Skeletal muscle satellite cell (primary cell): ENCODE measurements at regions not wholly inside any gene's neighbourhood (a gene's known extent, or its start where the extent isn't known, plus 50 kb on each side); places are given as distances from the start of the nearest gene placed in this dataset.

Experiments
- H3K27me3 ChIP-seq: 2 replicates; pipeline ENCODE4 v1.7.0; 2013; ENCODE audit warnings: low read length; ENCODE audit not compliant: control insufficient read depth, insufficient read depth
- H3K36me3 ChIP-seq: 2 replicates; pipeline ENCODE4 v1.7.0; 2013; ENCODE audit warnings: mild to moderate bottlenecking, control low read depth, low read length; ENCODE audit not compliant: insufficient read depth
- H3K4me1 ChIP-seq: 2 replicates; pipeline ENCODE4 v1.7.0; 2013; ENCODE audit warnings: low read length; ENCODE audit not compliant: control insufficient read depth, insufficient read depth
- H3K4me2 ChIP-seq: 2 replicates; pipeline ENCODE4 v1.7.0; 2013; ENCODE audit warnings: mild to moderate bottlenecking, low read length
- H3K4me3 ChIP-seq: 2 replicates; pipeline ENCODE4 v1.7.0; 2013; ENCODE audit warnings: low read length
- H3K9ac ChIP-seq: 2 replicates; pipeline ENCODE4 v1.7.0; 2013; ENCODE audit warnings: mild to moderate bottlenecking, low read depth, low read length, moderate library complexity
- H3K9me3 ChIP-seq: replicated peaks from 2 replicates; pipeline ENCODE4 v1.7.0; 2013; ENCODE audit warnings: mild to moderate bottlenecking, control low read depth, low read length

DNA sequence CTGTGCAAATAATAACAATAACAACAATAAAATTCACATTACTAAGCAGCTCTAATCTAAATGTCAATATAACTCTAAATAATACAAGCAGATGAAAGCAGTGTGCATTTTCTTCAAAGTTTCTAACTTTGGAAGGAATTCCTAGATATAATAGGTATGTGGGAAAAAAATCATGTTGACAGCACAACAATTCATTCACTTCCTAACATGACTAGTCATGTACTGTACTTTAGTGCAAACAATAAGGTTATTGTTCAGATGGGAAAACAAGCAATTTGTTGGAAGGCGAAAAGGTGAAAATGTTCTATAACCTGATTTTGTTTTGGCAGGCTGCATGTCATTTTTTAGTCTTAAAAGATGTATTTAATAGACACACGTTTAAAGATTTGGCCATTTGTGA is 484.3 kb upstream of the JAG1 start:
- peaks cover 21% of the 10 kb centered on the region for H3K4me1 ChIP-seq
- H3K4me3 ChIP-seq, result no peak overlapping the region
- no peak overlapping the region for H3K4me2 ChIP-seq
- no peaks in the 10 kb centered on the region for H3K36me3 ChIP-seq
- H3K9ac ChIP-seq, result no peak overlapping the region
- no peaks in the 10 kb centered on the region for H3K27me3 ChIP-seq
- no peaks in the 10 kb centered on the region for H3K9me3 ChIP-seq

DNA sequence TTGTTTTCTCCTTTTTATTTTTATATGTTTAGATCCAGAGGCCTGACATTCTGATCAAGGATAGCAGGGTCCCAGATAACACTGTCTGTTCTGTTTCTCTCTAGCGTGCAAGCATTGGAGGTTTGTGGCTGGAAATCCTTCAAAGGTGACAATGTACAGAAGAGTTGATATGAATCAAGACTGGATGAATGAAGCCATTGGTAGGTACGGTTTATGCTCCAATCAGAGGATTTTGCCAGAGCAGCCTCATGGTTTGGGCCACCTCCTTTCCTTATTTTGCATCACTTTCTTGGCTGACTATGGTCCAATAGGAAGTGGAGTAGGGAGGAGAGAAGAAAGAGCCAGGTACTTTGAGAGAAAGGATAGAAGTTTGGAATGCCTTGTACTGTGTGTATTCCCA is 484.8 kb upstream of the JAG1 start:
- Histone ChIP-seq H3K9ac (no peak overlapping the region), H3K36me3 (no peaks in the 10 kb centered on the region), H3K4me3 (no peak overlapping the region), H3K4me1 (peaks cover 17% of the 10 kb centered on the region), H3K27me3 (no peaks in the 10 kb centered on the region), H3K4me2 (no peak overlapping the region), H3K9me3 (no peaks in the 10 kb centered on the region)

DNA sequence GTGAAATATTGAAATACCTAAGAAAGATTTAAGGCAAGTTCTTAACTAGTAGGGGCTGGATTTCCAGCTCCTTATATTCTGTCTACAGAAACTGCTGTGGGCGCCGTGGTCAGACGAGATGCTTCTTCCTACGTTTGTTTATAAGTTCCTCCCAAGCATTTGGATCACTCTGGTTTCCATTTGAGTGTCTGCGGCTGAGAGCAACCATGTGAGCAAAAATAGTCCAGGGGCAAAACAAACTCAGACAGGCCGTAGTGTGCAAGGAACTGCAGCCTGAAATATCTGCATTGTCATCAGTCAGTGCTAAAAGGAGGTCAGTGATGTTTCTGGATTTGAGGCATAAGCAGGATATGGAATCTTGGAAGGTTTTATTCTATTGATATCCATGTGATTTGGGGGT is 485.9 kb upstream of the JAG1 start:
- no peaks in the 10 kb centered on the region for H3K36me3 ChIP-seq
- H3K27me3 ChIP-seq, result no peaks in the 10 kb centered on the region
- no peak overlapping the region for H3K4me2 ChIP-seq
- peaks cover 7% of the 10 kb centered on the region for H3K4me1 ChIP-seq
- no peaks in the 10 kb centered on the region for H3K9me3 ChIP-seq
- no peak overlapping the region for H3K4me3 ChIP-seq
- no peak overlapping the region for H3K9ac ChIP-seq

DNA sequence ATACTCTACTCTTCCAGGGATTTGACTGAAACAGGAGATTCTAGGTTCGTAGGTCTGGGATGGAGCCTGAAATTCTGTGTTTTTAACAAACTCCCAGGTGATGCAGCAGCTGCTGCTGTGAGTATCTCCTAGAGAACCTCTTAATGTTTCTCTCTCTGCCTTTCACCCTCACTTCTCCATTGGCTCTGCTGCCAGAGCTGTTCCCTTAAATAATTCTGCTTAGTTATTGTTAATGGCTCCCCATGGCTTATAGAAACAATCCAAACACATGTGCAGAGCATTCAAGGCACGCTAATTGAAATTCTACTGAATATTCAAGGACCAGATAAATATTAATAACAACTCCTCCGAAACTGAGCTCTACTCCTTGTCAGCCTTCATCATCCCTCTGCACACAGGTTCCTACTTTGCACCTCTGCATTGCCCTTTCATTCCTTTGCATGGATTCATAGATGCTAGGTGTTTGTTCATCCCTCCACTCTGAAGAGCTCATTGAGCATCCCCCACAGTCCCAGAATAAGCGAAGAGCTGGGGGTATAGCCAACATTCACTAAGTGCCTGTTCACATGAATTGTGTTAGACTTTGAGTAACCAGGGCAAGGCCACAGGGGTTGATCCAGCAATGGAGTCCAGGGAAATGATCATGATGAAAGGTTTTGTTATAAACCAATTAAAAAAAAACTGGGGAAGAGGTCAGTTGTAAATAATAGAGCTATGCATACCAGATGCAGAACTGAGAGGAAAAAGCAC is 488.4 kb upstream of the JAG1 start:
- H3K36me3 ChIP-seq, result no peaks in the 10 kb centered on the region
- H3K4me2 ChIP-seq, result no peak overlapping the region
- no peaks in the 10 kb centered on the region for H3K9me3 ChIP-seq

DNA sequence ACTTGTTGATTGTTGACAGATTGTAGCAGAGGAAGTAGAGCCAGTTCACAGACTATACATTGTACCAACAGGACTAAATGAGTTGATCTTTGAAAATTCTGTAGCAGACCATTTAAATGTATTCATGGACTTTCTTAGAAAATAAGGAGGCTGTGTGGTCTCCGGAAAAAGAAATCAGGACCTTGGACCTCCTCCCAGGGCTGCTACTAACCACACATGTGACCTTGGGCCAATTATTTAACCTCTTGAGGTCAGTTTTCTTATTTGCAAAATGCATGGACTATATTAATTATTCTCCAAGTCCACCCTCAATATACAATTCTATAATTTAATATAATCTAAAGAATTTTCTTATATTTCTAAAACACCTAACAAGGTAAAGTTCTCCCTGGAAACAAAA is 492.0 kb upstream of the JAG1 start:
- Histone ChIP-seq H3K36me3 (no peaks in the 10 kb centered on the region), H3K9ac (no peak overlapping the region), H3K4me3 (no peak overlapping the region), H3K4me2 (no peak overlapping the region), H3K4me1 (peaks cover 23% of the 10 kb centered on the region), H3K9me3 (no peaks in the 10 kb centered on the region), H3K27me3 (no peaks in the 10 kb centered on the region)

More for the DNA sequence above, 488.4 kb upstream of the JAG1 start:
- H3K9ac ChIP-seq, result no peak overlapping the region
- H3K4me3 ChIP-seq, result no peak overlapping the region
- no peaks in the 10 kb centered on the region for H3K27me3 ChIP-seq
- H3K4me1 ChIP-seq, result no peaks in the 10 kb centered on the region

DNA sequence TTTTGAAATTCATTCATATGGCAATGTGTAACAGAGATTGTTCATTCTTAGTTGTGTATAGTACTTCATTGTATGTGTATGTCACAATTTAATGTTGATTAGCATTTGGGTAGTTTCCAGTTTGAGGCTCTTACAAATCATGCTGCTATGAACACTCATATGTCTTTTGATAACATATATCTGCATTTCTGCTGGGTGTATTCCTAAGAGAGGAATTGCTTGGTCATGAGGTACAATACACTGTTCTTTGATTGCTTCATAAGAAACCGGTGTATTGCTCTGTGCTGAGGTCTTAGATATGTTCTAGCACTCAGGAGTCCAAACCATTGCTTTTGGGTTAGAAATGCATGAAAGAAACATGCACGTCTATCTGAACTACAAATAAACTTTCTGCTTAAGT is 492.9 kb upstream of the JAG1 start:
- H3K27me3 ChIP-seq, result no peaks in the 10 kb centered on the region
- H3K9me3 ChIP-seq, result no peaks in the 10 kb centered on the region
- H3K4me1 ChIP-seq, result peaks cover 29% of the 10 kb centered on the region
- no peaks in the 10 kb centered on the region for H3K36me3 ChIP-seq
- no peak overlapping the region for H3K4me3 ChIP-seq
- H3K9ac ChIP-seq, result no peak overlapping the region
- H3K4me2 ChIP-seq, result no peak overlapping the region

DNA sequence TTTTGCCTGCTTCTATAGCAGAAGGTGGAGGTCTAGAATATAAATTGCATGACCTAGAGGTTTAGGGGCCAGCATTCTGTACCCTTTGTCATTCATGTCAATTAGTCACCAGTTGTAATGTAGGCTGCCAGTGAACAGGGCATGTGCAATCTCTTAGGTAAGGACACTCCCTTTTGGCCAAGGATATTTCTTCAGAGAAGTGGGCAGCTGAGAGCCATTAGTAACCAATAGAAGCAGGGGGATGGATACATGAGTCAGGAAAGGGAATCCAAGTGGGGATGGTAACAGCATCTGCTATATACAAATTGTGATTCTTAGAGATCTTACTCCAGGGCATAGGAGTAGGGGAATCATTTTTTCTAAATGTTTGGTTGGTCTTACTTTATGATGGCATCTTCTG is 494.2 kb upstream of the JAG1 start:
- H3K4me1 ChIP-seq, result peaks cover 29% of the 10 kb centered on the region
- H3K4me3 ChIP-seq, result no peak overlapping the region
- no peak overlapping the region for H3K4me2 ChIP-seq
- no peak overlapping the region for H3K9ac ChIP-seq
- H3K36me3 ChIP-seq, result no peaks in the 10 kb centered on the region
- no peaks in the 10 kb centered on the region for H3K27me3 ChIP-seq
- H3K9me3 ChIP-seq, result no peaks in the 10 kb centered on the region

DNA sequence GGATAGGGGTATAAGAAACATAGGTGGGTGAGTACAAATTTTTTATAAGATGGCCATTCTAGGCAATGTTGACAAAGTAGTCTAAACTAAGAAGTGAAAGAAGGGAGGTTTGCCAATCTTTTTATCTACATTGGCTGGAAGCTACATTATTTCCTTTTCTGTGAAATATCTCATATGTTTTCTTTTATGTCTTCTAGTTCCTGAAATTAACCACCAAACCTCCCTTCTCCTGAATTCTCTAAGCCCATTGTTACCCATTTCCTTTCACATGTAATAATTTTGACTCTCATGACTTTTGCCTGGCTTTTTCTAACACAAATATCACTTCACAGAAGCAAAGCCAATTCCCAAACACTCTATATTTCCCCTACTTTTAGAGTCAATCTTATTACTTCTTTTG is 496.2 kb upstream of the JAG1 start:
- Histone ChIP-seq H3K36me3 (no peaks in the 10 kb centered on the region), H3K27me3 (no peaks in the 10 kb centered on the region), H3K4me1 (peaks cover 29% of the 10 kb centered on the region), H3K4me2 (peak overlapping the region; percentile 11), H3K4me3 (no peak overlapping the region), H3K9me3 (no peaks in the 10 kb centered on the region), H3K9ac (peak overlapping the region; percentile 59)

DNA sequence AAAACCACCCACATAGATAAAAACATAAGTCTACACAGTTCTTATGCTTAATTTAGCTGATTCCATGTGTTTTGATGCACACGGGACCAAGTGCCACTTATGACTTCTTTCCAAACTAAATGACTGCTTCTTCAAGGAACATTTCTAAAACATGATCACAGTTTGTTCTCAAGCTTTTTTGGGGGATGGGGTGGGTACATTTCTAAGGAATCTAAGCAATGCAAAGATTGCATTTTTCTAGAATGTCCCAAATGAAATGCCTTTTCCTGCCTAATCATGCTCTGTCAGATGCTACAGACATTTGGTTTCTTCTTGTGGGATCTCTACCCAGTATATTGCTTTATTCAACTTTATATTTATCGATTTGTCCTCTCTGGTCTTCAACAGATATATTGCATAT is 496.8 kb upstream of the JAG1 start:
- no peak overlapping the region for H3K4me3 ChIP-seq
- no peaks in the 10 kb centered on the region for H3K9me3 ChIP-seq
- peaks cover 29% of the 10 kb centered on the region for H3K4me1 ChIP-seq
- H3K4me2 ChIP-seq, result peak overlapping the region; percentile 11
- H3K9ac ChIP-seq, result peak overlapping the region; percentile 59
- no peaks in the 10 kb centered on the region for H3K36me3 ChIP-seq
- no peaks in the 10 kb centered on the region for H3K27me3 ChIP-seq

DNA sequence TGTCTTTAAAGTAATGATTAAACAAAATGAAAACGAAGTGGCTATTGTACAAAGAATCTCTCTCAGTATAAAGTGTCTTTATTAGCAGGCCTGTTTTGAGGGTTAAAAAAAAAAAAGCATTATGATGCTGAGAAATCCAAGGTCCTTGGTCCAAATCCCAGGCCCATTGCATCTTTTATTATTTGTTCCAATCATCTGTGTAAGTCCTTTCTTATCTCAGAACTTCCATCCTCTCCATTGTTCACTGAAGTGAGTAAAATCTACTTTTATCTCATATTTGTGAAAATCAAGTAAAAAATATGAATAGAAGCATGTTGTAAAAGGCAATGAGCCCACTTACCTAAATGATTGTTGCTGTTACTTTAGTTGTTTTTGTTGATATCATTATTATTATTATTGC is 499.1 kb upstream of the JAG1 start:
- H3K4me3 ChIP-seq, result no peak overlapping the region
- no peak overlapping the region for H3K9ac ChIP-seq
- no peaks in the 10 kb centered on the region for H3K9me3 ChIP-seq
- peaks cover 30% of the 10 kb centered on the region for H3K4me1 ChIP-seq
- no peak overlapping the region for H3K4me2 ChIP-seq
- no peaks in the 10 kb centered on the region for H3K27me3 ChIP-seq
- no peaks in the 10 kb centered on the region for H3K36me3 ChIP-seq

DNA sequence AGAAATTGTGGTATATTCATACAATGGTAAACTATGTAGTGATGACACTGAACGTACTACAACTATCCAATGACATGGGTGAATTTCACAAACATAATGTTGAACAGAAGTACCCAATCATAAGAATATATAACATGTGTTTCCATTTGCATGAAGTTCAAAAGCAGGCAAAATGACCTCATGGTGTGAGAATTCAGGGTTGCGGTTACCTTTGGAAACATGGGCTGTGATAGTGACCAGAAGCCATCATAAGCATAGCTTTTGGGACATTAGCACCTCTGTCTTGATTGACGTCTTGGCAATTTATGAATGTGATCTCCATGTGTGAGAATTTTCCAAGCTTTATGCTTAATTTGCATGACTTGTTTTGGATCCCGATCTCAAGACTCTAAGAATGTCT is 500.1 kb upstream of the JAG1 start:
- Histone ChIP-seq H3K9me3 (no peaks in the 10 kb centered on the region), H3K36me3 (no peaks in the 10 kb centered on the region), H3K4me1 (peaks cover 28% of the 10 kb centered on the region), H3K4me3 (no peak overlapping the region), H3K4me2 (no peak overlapping the region), H3K27me3 (no peaks in the 10 kb centered on the region), H3K9ac (no peak overlapping the region)

DNA sequence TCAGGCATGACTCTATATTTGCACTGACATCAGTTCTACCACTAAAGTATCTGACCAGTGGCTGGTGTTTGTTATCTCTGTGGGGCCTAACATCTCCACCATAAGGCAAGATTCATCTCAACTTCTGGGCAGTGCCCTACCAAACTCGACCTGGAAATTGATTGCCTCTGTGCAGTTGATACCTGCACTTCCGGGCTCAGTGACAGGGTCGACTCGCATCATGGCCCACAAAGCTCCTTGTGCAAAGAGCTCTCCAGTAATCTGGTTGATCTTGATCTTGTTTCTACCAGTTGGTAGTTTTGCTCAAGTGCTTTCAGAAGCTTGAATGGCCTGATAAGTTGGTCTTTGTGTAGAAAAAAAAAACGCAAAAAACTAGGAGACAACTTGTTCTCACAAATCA is 501.1 kb upstream of the JAG1 start:
- H3K27me3 ChIP-seq, result no peaks in the 10 kb centered on the region
- H3K9ac ChIP-seq, result no peak overlapping the region
- H3K36me3 ChIP-seq, result no peaks in the 10 kb centered on the region
- peaks cover 29% of the 10 kb centered on the region for H3K4me1 ChIP-seq
- H3K4me2 ChIP-seq, result no peak overlapping the region
- no peak overlapping the region for H3K4me3 ChIP-seq
- H3K9me3 ChIP-seq, result no peaks in the 10 kb centered on the region
